ENCODE measurements at regions not wholly inside any gene's neighbourhood (a gene's known extent, or its start where the extent isn't known, plus 50 kb on each side); places are given as distances from the start of the nearest gene placed in this dataset.

- DNase-seq (ENCODE audit: low spot score in 2 of 2) = no peak
- 82 to 92% methylated on average over 6 of the region's 6 CpGs for WGBS, 2 donors
- TF ChIP-seq, protein P1, sequence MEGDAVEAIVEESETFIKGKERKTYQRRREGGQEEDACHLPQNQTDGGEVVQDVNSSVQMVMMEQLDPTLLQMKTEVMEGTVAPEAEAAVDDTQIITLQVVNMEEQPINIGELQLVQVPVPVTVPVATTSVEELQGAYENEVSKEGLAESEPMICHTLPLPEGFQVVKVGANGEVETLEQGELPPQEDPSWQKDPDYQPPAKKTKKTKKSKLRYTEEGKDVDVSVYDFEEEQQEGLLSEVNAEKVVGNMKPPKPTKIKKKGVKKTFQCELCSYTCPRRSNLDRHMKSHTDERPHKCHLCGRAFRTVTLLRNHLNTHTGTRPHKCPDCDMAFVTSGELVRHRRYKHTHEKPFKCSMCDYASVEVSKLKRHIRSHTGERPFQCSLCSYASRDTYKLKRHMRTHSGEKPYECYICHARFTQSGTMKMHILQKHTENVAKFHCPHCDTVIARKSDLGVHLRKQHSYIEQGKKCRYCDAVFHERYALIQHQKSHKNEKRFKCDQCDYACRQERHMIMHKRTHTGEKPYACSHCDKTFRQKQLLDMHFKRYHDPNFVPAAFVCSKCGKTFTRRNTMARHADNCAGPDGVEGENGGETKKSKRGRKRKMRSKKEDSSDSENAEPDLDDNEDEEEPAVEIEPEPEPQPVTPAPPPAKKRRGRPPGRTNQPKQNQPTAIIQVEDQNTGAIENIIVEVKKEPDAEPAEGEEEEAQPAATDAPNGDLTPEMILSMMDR (IDR thresholded peaks at IDR 0.05) = no peak
- no peak for TF ChIP-seq POLR2A (IDR thresholded peaks at IDR 0.05)
- intact Hi-C loops (cut with DNase I; ENCODE audit: low total_unique reads) = no loop called here
- H3K4me3 ChIP-seq (ENCODE audit: low read depth, poor library complexity, severe bottlenecking) = no peak overlapping the region
Observed at GRCh38 chr17:73972901-73973300, 230.6 kb upstream of the RPL38 start.

GRCh38 chr17:73973586-73974409 lies 229.7 kb upstream of the RPL38 start:
- intact Hi-C loops (cut with DNase I; ENCODE audit: low total_unique reads) = no loop called here
- DNase-seq (ENCODE audit: low spot score in 2 of 2) = no peak
- TF ChIP-seq, protein P1 (IDR thresholded peaks at IDR 0.05) = no peak
- no peak for TF ChIP-seq POLR2A (IDR thresholded peaks at IDR 0.05)
- 43 to 64% methylated on average over 15 to 16 of the region's 16 CpGs for WGBS, 2 donors
- H3K4me3 ChIP-seq (ENCODE audit: low read depth, poor library complexity, severe bottlenecking) = no peak overlapping the region

GRCh38 chr17:73974536-73974935 lies 228.9 kb upstream of the RPL38 start:
- WGBS, 2 donors = 94 to 96% methylated on average over 1 of the region's 1 CpG
- no peak overlapping the region for H3K4me3 ChIP-seq (ENCODE audit: low read depth, poor library complexity, severe bottlenecking)
- no peak for DNase-seq (ENCODE audit: low spot score in 2 of 2)
- no peak for TF ChIP-seq POLR2A (IDR thresholded peaks at IDR 0.05)
- TF ChIP-seq, protein P1 (IDR thresholded peaks at IDR 0.05) = no peak
- intact Hi-C loops (cut with DNase I; ENCODE audit: low total_unique reads) = no loop called here

DNA sequence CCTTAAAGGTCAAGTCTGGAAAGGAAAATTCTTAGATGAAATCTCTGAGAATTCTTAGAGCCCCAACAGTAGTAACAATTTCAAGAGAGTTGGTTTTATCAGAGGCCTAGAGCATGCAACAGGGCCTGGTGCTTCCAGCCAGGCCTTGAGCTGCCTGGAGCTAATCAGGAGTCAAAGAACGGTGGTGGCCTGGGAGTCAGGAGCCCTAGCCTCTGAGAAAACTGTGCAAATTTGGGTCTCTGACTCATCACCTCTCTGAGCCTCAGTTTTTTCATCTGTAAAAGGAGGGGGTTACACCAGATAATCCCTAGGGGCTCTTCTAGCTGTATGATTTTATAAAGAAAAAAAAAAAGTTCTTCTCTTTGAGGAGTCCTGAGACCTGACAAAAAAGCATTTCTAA lies 227.3 kb upstream of the RPL38 start:
- WGBS, 2 donors = 64 to 77% methylated on average over 1 of the region's 1 CpG

DNA sequence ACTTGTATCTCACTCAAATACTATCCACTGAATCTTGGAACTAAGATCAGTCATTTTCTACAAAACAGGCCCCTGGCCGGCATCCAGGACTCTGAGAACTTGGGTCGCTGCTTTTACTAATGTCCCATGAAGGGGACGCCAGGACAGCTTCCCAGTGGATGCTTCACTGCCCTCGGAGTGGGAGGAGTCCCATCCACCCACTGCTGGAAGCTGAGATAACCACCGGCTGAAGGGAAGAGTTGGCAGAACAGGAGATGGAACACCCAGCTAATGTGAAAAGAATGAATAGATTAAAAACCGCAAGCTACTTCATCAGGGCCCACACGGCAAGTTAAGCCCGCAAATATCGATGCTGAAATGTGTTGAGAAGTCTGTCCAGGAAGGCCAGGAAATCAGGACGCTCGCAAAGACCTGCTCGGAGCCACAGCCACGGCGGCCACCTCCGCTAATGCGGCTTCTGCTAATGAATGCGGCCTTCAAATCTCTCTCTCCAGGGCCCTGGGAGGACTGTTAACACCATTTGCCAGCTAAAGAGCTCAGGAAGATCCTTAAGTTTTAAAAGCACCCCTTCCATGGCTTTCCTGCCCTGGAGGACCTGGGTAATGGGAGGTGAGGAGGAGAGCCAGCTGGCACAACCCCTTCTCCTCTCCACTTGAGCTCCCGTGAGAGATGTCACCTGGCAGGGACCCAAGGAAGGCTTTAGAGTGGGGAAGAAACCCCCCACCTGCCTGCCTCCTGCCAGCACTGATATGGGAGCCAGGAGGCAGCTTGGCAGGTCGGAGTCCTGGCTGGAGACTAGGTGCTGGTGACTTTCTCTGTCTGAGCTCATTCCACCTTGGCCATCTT lies 226.6 kb upstream of the RPL38 start:
- TF ChIP-seq, protein P1 (IDR thresholded peaks at IDR 0.05) = no peak
- TF ChIP-seq POLR2A (IDR thresholded peaks at IDR 0.05) = no peak
- DNase-seq (ENCODE audit: low spot score in 2 of 2) = no peak
- H3K4me3 ChIP-seq (ENCODE audit: low read depth, poor library complexity, severe bottlenecking) = no peak overlapping the region
- 59 to 64% methylated on average over 19 of the region's 19 CpGs for whole genome bisulfite sequencing, 2 donors
- intact Hi-C loops (cut with DNase I; ENCODE audit: low total_unique reads) = no loop called here

More for the DNA sequence above, 227.3 kb upstream of the RPL38 start:
- no peak overlapping the region for H3K4me3 ChIP-seq (ENCODE audit: low read depth, poor library complexity, severe bottlenecking)
- no peak for DNase-seq (ENCODE audit: low spot score in 2 of 2)
- TF ChIP-seq POLR2A (IDR thresholded peaks at IDR 0.05) = no peak
- TF ChIP-seq, protein P1 (IDR thresholded peaks at IDR 0.05) = no peak
- intact Hi-C loops (cut with DNase I; ENCODE audit: low total_unique reads) = no loop called here

All from lower leg skin (tissue), 4 donors.